ENCODE measurements at regions not wholly inside any gene's neighbourhood (a gene's known extent, or its start where the extent isn't known, plus 50 kb on each side); places are given as distances from the start of the nearest gene placed in this dataset.

DNA sequence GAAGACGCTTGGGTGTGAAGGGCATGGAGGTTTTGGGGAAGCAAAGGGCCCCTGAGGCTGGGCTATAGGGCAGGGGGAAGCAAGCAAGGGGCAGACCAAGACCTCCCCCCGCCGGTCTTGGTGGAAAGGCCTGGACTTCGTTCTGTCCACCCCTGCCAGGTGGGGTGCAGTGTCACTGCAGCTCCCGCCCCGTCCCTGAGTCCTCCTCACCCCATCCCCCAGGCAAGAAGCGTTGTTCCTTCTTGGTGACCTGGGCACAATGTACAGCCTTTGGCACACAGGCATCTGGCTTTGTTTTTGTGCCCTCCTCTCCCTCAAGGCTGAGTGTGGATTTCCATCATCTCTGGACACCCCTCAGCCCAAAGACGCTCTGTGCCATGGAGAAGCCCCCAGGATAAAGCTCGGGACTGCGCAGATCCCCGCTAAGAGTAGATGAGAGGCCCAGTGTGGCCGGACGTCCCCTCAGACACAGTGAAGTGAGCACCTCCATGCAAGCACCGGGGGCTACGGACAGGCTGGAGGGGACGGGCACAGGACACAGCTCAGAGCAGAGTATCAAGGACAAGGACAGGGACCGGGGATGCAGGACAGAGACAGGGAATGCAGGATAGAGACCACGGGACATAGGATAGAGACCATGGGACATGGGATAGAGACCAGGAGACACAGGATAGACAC, 89.4 kb upstream of the ACTRT2 start:
- 89 to 91% methylated on average over 11 to 18 of the region's 18 CpGs for WGBS, 2 donors
- Histone ChIP-seq H3K4me3 (no peak overlapping the region), H3K4me1 (no peaks in the 10 kb centered on the region), H3K9me3 (no peaks in the 10 kb centered on the region), H3K27ac (no peak overlapping the region), H3K27me3 (no peaks in the 10 kb centered on the region), H3K36me3 (ENCODE audit: low read depth, missing control alignments) (no peaks in the 10 kb centered on the region)
- TF ChIP-seq, protein P1, sequence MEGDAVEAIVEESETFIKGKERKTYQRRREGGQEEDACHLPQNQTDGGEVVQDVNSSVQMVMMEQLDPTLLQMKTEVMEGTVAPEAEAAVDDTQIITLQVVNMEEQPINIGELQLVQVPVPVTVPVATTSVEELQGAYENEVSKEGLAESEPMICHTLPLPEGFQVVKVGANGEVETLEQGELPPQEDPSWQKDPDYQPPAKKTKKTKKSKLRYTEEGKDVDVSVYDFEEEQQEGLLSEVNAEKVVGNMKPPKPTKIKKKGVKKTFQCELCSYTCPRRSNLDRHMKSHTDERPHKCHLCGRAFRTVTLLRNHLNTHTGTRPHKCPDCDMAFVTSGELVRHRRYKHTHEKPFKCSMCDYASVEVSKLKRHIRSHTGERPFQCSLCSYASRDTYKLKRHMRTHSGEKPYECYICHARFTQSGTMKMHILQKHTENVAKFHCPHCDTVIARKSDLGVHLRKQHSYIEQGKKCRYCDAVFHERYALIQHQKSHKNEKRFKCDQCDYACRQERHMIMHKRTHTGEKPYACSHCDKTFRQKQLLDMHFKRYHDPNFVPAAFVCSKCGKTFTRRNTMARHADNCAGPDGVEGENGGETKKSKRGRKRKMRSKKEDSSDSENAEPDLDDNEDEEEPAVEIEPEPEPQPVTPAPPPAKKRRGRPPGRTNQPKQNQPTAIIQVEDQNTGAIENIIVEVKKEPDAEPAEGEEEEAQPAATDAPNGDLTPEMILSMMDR (IDR thresholded peaks at IDR 0.05): no peak
- no peak for TF ChIP-seq POLR2A (IDR thresholded peaks at IDR 0.05)
- intact Hi-C loops (cut with DNase I; ENCODE audit: low total_unique reads): no loop called here
- DNase-seq: no peak

DNA sequence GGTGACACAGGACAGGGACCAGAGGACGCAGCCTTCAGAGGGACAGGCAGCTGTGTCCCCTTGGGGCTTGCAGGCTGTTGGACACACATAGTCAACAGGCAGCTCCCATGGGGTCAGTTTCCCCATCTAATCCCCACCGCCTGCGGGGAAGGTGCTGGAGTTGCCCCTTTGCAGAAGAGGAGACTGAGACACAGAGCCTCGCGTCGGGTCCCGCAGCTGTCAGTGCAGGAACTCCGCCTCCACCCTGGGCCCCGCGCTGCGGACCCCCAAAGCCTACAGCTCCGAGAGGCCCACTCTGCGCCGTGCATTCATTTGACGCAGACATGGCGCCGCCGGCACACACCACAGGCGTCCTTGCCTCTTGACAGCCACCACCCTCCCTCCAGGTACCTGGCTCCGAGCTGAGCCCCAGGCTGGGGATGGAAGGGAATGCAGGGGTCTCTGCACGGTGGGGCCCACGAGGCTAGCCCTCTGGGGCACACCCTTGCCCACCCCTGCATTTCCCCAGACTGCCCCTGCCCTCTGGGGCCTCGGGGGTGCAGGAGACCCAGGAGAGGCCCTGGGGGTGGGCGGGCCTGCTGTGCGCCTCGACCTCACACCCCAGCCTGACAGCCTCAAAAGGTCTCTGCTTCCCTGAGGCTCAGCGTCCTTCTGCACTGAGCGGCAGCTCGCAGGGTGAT, 88.5 kb upstream of the ACTRT2 start:
- no peaks in the 10 kb centered on the region for H3K27me3 ChIP-seq
- no peaks in the 10 kb centered on the region for H3K4me1 ChIP-seq
- no peaks in the 10 kb centered on the region for H3K36me3 ChIP-seq (ENCODE audit: low read depth, missing control alignments)
- H3K4me3 ChIP-seq: no peak overlapping the region
- WGBS, 2 donors: 80 to 89% methylated on average over 3 to 28 of the region's 29 CpGs
- DNase-seq: no peak
- no peak overlapping the region for H3K27ac ChIP-seq
- no peak for TF ChIP-seq POLR2A (IDR thresholded peaks at IDR 0.05)
- TF ChIP-seq, protein P1 (IDR thresholded peaks at IDR 0.05): no peak
- H3K9me3 ChIP-seq: no peaks in the 10 kb centered on the region
- intact Hi-C loops (cut with DNase I; ENCODE audit: low total_unique reads): no loop called here

DNA sequence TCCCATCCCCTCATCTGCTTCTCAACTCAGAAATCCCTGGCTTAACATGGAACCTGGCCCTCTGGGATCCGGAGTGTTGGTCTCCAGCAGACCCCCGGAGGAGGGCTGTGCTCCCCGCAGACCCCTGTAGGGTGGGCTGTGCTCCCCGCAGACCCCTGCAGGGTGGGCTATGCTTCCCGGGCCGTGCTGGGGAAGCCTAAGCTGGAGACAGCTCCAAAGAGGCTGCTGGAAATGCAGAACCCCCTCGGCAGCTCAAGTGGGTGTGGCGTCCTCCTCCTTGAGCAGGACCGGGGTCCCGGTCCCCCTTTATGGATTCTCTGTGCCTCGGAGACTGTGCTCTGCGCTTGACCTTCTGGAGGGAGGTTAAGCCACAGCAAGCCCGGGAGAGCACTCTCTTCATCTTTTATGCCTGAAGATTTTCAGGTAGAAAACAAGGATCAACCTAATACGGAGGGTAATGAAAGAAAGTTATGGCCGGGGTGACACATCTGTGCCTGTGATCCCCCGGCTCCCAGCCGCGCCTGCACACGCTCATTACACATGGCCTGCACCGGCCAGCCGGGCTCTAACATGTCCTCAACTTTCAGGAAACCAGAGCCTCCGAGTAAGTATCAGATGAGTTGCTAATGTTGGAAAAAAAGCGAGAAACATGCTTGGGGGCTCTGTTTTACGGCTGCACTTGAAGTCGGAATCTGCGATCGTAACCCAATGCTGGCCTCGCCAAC, 87.7 kb upstream of the ACTRT2 start:
- Histone ChIP-seq H3K4me1 (no peaks in the 10 kb centered on the region), H3K4me3 (no peak overlapping the region), H3K27ac (no peak overlapping the region), H3K9me3 (no peaks in the 10 kb centered on the region), H3K36me3 (ENCODE audit: low read depth, missing control alignments) (no peaks in the 10 kb centered on the region), H3K27me3 (no peaks in the 10 kb centered on the region)
- no peak for DNase-seq
- WGBS, 2 donors: 86 to 87% methylated on average over 10 to 28 of the region's 28 CpGs
- TF ChIP-seq POLR2A (IDR thresholded peaks at IDR 0.05): no peak
- TF ChIP-seq, protein P1 (IDR thresholded peaks at IDR 0.05): no peak
- intact Hi-C loops (cut with DNase I; ENCODE audit: low total_unique reads): no loop called here

DNA sequence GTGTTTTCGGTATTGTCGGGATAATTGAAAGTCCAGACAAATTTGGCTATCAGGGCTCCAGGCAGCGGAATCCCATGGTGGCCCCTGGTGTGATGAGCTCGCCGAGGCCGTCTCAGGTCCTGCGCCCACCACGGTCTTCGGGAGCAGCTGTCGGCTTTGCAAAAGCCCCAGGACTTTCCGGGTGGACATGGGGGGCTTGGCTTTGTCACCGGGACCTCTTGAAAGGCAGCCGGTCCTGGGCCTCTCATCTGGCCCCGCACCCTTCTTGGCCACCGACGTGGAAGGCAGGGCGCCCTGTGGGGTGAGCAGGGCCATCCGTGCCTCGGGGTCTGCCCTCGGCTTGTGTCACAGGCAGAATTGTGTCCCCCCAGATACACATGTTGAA, 87.1 kb upstream of the ACTRT2 start:
- H3K27ac ChIP-seq: no peak overlapping the region
- no peaks in the 10 kb centered on the region for H3K27me3 ChIP-seq
- WGBS, 2 donors: 97 to 100% methylated on average over 11 to 20 of the region's 20 CpGs
- no peaks in the 10 kb centered on the region for H3K9me3 ChIP-seq
- no peak for DNase-seq
- intact Hi-C loops (cut with DNase I; ENCODE audit: low total_unique reads): no loop called here
- H3K4me3 ChIP-seq: no peak overlapping the region
- H3K4me1 ChIP-seq: no peaks in the 10 kb centered on the region
- TF ChIP-seq, protein P1 (IDR thresholded peaks at IDR 0.05): no peak
- no peaks in the 10 kb centered on the region for H3K36me3 ChIP-seq (ENCODE audit: low read depth, missing control alignments)

All from testis (tissue), 2 donors.